ENCODE measurements at regions not wholly inside any gene's neighbourhood (a gene's known extent, or its start where the extent isn't known, plus 50 kb on each side); places are given as distances from the start of the nearest gene placed in this dataset.

GRCh38 chr5:167507463-167508233, 783.8 kb upstream of the WWC1 start:
- no peak for DNase-seq (ENCODE audit: low read depth in 2 of 2, low spot score in 1 of 2)

DNA sequence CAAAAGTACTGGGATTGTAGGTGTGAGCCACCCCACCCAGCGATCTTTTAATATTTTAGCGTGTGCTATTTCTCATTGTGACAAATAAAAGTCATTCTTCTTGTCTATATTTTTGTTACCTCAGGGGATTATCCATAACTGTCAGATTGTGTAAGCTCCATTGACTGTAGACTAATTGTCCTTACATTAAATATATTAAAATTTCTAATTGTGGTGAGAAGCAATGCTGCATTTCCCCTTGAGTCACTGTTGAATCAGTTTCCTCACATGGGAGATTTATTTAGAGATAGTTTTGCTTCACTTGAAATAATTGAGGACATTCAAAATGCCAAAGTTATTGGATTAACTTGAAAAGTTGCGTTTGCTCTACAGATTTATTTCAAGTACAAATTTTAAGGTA, 782.4 kb upstream of the WWC1 start:
- DNase-seq (ENCODE audit: low read depth in 2 of 2, low spot score in 1 of 2): no peak

DNA sequence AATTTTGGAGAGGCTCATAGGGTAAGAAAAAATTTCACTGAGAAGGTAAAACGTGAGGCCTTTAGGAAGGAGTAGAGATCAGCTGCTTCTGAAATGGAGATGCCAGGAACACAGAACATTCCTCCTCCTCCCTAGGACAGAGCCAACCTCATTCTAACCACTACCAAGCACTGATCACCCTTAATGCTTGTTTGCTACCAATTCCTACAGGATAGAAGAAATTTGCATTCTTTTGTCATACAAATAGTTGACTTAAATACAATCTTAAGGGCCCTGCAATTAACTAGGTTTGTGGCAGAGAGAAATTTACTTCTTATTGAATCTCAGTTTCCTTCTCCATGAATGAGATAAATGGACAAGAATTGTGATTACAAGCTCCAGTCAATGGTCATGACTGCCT, 780.2 kb upstream of the WWC1 start:
- no peak for DNase-seq (ENCODE audit: low read depth in 2 of 2, low spot score in 1 of 2)

- DNase-seq (ENCODE audit: low read depth in 2 of 2, low spot score in 1 of 2): no peak
These were observed 779.3 kb upstream of the WWC1 start for GRCh38 chr5:167512111-167512510.

DNA sequence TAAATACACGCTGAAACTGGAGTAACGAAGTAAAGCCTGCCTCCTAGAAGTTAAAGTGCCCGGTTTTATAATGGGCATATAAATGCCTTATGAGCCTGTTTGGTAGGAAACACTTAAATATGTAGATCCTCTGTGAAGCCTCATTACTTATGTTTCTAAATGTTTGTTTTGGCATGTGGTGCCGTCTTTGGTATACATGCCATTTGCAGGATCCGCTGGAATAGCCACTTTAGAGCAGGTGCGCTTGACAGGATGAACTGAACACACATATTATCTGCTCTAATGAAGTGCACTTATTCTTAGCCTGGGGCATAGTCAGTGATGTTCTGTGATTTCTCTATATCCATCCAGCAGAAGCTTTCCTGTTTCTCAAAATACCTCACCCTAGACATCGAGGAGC, 778.1 kb upstream of the WWC1 start:
- DNase-seq (ENCODE audit: low read depth in 2 of 2, low spot score in 1 of 2): no peak

- no peak for DNase-seq (ENCODE audit: low read depth in 2 of 2, low spot score in 1 of 2)
These were observed 777.0 kb upstream of the WWC1 start for GRCh38 chr5:167514461-167514860.

GRCh38 chr5:167525004-167525403, 766.4 kb upstream of the WWC1 start:
- no peak for DNase-seq (ENCODE audit: low read depth in 2 of 2, low spot score in 1 of 2)

GRCh38 chr5:167528651-167529050, 762.8 kb upstream of the WWC1 start:
- no peak for DNase-seq (ENCODE audit: low read depth in 2 of 2, low spot score in 1 of 2)

- DNase-seq (ENCODE audit: low read depth in 2 of 2, low spot score in 1 of 2): no peak
These were observed 760.9 kb upstream of the WWC1 start for GRCh38 chr5:167530548-167530947.

DNA sequence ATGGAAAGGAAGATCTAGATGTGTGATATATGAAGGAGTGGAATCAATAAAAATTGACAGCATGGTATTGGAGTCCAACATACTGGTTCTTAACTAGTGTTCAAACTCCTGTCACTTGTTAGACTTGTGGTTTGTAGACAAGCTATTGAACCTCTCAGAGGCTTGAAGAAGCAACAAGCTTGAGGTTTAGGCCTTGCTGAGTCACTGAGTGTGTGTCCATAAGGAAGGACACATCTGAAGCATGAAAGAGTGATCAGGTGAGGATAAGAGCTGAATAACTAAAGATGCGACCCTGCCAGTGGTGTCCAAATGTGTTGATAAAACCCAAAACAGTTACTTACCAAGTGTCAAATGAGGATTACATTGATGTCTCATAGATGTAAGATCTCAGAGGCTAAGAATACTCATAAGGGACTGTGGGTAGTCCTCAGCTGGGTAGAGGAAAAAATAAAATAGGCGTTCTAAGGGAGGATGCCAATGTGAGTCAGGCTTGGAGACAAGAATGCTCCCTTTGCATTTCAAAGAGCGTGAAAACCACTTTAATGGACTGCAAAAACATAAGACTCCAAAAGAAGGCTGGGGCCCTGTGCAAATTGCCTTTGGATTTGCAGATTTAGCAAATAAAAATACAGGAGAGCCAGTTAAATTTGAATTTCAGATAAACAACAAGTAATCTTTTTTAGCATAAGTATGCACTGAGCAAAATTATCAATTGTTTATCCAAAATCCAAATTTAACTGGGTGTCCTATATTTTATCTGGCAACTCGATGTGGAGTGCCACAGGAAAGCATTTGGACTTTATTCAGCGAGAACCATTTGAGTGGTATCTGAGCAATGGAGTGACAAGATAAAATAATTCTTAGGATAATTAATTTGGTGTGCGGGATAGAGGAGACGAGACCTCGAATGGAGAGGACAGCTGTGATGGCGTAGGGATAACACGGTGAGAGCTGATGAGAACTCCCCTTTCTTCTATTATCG, 757.3 kb upstream of the WWC1 start:
- DNase-seq (ENCODE audit: low read depth in 2 of 2, low spot score in 1 of 2): no peak

DNA sequence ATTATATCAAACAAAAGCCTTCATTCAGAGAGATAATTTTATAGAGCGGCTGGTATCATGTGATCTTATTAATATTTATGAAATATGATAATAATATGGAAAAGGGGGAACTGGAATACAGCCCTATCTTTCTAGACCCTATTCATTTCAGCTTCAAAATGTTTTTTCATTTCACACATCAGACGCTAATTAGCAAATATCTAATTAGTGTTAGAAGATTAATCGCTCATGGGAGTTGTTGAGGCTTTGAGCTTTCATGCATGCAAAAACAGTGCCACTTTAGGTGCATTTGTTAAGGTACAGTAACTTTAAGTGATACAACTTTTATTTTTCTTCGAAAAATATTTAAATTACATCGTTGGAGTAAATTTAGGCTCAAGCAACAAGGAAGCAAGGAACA, 751.7 kb upstream of the WWC1 start:
- DNase-seq (ENCODE audit: low read depth in 2 of 2, low spot score in 1 of 2): no peak

DNA sequence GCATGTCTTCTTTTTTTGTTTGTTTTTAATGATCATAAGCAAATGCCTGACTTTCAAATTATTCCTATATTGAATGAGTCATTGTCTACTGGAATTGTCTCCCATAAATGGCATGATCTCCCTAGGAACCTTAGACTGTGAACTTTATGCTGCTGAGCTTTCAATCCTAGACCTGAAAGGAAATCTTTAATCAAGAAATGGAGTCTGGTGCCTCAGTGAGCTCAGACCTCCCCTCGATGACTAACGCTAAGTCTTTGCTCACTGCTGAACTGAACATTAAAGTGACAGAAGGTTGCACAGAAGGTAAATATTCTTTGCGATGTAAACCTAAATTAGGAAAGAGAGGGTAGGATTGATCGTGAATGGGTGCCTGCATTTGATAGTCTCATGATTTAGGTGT, 745.2 kb upstream of the WWC1 start:
- DNase-seq (ENCODE audit: low read depth in 2 of 2, low spot score in 1 of 2): no peak

GRCh38 chr5:167552356-167552755, 739.1 kb upstream of the WWC1 start:
- no peak for DNase-seq (ENCODE audit: low read depth in 2 of 2, low spot score in 1 of 2)

GRCh38 chr5:167553511-167553910, 737.9 kb upstream of the WWC1 start:
- DNase-seq (ENCODE audit: low read depth in 2 of 2, low spot score in 1 of 2): no peak

GRCh38 chr5:167554564-167555290, 736.7 kb upstream of the WWC1 start:
- DNase-seq (ENCODE audit: low read depth in 2 of 2, low spot score in 1 of 2): no peak

DNA sequence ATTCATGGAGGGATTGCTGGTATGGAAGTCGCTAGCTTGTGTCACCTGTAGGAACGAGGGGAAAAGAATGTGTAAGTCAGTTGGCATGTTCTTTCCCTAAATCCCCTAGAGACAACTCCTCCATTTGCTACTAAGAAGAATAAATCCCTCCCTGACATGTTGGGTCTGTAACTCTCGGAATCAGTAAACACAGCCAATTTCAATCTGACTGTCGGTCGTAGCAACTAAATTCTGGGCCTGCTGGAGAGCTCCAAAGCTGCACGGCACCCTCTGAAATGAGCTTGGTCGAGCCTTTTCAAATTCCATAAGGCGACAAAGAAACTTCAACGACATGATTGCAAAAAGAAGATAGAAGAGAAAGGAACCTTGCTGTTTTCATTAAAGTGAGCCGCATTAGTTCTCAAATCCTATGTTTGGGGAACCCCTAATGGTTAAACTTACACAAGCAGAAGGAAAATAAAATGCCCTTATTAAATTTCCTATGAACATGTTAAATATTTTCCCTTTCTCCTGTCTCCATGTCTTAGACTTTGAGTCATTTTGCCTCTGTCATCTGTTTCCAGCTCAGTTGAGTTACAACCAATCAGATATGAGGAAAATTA, 735.8 kb upstream of the WWC1 start:
- DNase-seq (ENCODE audit: low read depth in 2 of 2, low spot score in 1 of 2): no peak

DNA sequence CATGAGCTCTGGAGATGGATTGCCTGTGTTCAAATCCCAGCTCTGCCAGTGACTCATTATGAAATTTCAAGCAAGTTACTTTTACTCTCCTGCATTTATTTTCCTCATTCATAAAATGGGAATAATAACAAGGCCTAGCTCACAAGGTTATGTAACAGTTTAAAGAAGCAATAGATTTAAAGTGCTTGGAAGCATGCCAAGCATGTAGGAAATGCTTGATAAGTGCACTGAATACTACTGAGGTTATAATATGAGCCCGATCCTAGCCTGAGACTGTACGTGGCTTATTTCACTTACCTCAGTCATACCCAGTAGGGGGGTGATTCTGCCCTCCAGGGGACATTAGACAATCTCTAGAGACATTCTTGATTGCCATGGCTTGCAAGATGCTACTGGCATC, 734.1 kb upstream of the WWC1 start:
- no peak for DNase-seq (ENCODE audit: low read depth in 2 of 2, low spot score in 1 of 2)

DNA sequence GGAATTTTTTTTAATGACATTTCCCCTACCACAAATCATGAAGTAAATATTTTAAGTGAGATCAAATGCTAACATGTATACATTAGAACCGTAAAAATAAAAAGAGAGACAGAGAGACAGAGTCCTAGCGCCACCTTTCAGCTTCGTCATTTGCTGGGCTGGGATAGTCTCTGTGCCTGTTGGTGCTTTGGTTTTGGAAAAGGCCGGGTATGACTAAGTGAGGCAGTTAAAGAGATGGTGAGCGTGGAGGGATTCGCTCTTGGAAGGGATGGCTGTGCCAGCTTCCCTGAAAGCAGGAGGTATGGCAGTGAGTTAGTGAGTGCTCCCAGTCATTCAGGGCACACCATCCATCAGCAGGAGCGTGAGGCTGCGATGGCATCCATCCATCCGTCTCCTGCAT, 729.6 kb upstream of the WWC1 start:
- DNase-seq (ENCODE audit: low read depth in 2 of 2, low spot score in 1 of 2): no peak

- no peak for DNase-seq (ENCODE audit: low read depth in 2 of 2, low spot score in 1 of 2)
These were observed 727.2 kb upstream of the WWC1 start for GRCh38 chr5:167564275-167564674.

DNA sequence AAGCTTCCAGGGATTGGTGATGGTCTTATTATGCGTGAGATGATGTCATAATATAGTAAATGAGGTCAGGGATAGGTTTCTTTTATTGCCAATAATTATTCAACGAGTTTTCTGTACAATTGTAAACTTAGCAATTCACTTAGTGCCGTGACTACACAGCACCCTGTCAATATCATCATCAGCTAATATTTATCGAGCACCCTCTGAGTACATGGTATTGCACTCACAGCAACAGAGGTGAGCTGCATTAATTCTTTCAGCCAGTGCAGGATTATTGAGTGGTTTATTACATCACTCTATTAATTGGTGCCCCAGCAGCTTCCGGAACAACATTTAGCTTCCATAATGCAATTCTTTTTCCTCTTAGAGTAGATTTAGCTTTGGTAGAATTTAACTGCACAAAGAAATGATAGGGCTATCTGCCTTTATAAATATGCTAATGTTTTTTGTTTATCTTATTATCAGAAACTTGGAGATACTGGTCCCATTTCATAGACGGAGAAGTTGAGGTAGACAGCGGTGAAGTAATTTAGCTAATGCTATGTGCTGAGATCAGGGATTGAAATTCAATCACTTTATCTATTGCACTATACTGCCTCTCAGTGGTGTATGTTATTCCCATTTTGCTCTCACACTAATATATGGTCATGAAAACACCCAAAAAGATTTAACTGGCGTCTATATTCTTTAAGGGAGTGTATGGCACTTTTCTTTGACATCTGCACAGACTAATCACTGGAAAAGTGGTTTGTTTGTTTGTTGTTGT, 726.1 kb upstream of the WWC1 start:
- DNase-seq (ENCODE audit: low read depth in 2 of 2, low spot score in 1 of 2): no peak

Measured in stimulated activated CD8-positive, alpha-beta memory T cell treated with anti-CD3 and anti-CD28 coated beads, Interleukin-4, amount 100 ng/mL, for 1 hour (primary cell).